ENCODE measurements at regions not wholly inside any gene's neighbourhood (a gene's known extent, or its start where the extent isn't known, plus 50 kb on each side); places are given as distances from the start of the nearest gene placed in this dataset.

DNA sequence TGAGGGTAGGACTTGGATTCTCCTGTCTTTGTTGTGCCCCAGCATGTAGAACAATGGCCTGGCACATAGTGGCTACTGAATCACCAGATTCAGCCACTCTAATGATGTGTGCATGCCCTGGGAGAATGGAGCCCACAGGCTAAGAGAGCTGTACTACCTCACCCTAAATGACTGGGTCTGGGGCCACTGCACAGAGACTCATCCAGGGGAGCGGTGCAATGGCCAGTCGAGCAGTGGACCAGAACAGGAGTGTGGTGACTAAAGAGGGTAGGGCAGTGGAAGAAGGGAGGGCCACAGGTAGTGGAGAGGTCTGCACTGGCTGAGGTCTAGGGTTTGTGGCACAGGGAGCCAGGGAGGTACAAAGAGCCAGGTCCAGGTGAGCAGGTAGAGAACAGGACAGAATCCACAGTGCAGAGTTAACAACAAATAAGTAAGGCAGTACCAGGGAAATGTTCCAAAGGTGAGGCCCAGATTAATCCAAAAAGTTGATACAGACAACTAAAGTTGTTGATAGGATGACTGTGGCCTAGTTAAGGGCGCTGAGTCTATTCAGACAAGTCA is 142.7 kb upstream of the ATP11B start:
- TF ChIP-seq, protein P1, sequence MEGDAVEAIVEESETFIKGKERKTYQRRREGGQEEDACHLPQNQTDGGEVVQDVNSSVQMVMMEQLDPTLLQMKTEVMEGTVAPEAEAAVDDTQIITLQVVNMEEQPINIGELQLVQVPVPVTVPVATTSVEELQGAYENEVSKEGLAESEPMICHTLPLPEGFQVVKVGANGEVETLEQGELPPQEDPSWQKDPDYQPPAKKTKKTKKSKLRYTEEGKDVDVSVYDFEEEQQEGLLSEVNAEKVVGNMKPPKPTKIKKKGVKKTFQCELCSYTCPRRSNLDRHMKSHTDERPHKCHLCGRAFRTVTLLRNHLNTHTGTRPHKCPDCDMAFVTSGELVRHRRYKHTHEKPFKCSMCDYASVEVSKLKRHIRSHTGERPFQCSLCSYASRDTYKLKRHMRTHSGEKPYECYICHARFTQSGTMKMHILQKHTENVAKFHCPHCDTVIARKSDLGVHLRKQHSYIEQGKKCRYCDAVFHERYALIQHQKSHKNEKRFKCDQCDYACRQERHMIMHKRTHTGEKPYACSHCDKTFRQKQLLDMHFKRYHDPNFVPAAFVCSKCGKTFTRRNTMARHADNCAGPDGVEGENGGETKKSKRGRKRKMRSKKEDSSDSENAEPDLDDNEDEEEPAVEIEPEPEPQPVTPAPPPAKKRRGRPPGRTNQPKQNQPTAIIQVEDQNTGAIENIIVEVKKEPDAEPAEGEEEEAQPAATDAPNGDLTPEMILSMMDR (conservative IDR thresholded peaks at IDR 0.05): no peak
- no peak for TF ChIP-seq EZH2 (IDR thresholded peaks at IDR 0.05; ENCODE audit: low read depth)

Data from PC-9 (cell line).